ENCODE measurements at regions not wholly inside any gene's neighbourhood (a gene's known extent, or its start where the extent isn't known, plus 50 kb on each side); places are given as distances from the start of the nearest gene placed in this dataset.

DNA sequence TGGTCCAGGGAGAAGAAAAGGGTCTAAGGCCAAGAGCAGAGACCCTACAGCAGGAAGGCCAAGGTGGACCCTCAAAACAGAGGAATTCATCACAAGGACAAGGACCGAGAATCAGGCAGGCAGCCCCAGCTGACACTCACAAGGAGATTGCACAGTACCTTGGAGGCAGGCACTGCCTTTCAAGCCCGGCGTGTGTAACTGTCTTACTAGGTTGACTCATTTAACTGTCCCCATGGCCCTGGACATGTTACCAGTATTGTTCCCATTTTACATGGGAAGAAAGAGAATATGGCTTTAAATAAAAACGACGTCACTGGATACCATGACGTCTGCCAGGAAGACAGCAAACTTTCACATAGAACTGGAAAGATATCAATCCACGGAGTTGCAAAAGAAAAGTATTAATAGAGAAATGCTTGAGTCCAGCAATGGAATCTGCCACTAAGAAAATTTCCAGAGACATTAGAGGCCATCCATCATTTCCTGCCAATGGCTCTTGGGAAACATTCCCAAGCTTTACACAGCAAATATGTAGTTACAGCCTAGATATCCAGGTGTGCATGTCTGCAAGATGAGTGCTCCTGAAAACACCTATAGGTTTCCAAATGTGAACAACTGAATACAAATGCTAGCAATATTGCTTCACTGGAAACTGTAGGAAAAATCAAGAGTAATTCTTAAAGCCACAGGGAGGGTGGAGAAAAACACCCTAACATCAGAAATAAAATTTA lies 111.5 kb upstream of the RPS6KA2 start:
- TF ChIP-seq POLR2A (IDR thresholded peaks at IDR 0.05; ENCODE audit: low read depth, low read length): no peak
- FAIRE-seq (no peak), DNase-seq (ENCODE audit: insufficient read length, low spot score) (no peak)

- TF ChIP-seq POLR2A (IDR thresholded peaks at IDR 0.05; ENCODE audit: low read depth, low read length): no peak
- DNase-seq (ENCODE audit: insufficient read length, low spot score) (no peak), FAIRE-seq (no peak)
These were observed 110.2 kb upstream of the RPS6KA2 start for GRCh38 chr6:166737261-166737660.

DNA sequence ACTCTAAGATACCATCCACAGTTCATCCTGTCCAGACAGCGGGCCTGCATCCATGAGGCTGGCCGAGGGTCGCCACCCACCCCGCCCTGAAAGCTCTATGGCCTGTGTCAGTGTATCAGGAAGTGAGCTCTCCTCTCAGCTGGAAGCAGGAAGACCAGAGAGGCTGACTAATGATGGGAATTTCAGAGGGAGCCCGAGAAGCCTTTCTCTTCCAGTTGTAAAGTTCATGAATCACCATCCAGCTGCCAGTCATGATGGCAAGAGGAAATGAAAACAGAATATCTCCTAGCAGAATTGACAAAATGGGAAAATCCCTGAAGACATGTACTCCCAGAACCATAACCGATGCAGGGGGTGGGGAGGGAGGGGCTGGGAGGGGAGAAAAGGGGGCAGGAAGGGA lies 109.6 kb upstream of the RPS6KA2 start:
- TF ChIP-seq POLR2A (IDR thresholded peaks at IDR 0.05; ENCODE audit: low read depth, low read length): no peak
- FAIRE-seq (no peak), DNase-seq (ENCODE audit: insufficient read length, low spot score) (peak; percentile 76)

DNA sequence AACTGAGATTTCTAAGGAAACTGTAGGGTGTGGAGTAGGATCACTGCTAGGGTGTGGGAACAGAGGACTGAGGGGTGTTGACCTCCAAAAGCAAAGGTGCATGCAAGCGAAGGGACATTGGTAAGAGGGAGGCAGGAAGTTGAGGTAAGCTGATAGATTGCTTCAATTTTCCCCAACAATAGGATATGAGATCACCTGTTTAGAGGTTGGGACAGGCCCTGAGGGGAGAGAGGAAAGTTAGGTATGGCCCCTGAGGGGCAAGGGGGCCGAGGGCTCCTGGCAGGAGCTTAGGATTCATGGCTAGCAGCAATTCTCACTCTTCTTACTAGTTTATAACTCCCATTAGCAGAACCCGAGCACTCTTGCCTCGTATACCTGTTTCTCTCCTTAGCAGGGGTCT lies 106.8 kb upstream of the RPS6KA2 start:
- TF ChIP-seq POLR2A (IDR thresholded peaks at IDR 0.05; ENCODE audit: low read depth, low read length): no peak
- no peak for FAIRE-seq
- DNase-seq (ENCODE audit: insufficient read length, low spot score): no peak

GRCh38 chr6:166729658-166730057 lies 102.6 kb upstream of the RPS6KA2 start:
- no peak for TF ChIP-seq POLR2A (IDR thresholded peaks at IDR 0.05; ENCODE audit: low read depth, low read length)
- DNase-seq (ENCODE audit: insufficient read length, low spot score): no peak
- FAIRE-seq: no peak

GRCh38 chr6:166728884-166729530 lies 102.0 kb upstream of the RPS6KA2 start:
- DNase-seq (ENCODE audit: insufficient read length, low spot score): no peak
- no peak for TF ChIP-seq POLR2A (IDR thresholded peaks at IDR 0.05; ENCODE audit: low read depth, low read length)
- no peak for FAIRE-seq

DNA sequence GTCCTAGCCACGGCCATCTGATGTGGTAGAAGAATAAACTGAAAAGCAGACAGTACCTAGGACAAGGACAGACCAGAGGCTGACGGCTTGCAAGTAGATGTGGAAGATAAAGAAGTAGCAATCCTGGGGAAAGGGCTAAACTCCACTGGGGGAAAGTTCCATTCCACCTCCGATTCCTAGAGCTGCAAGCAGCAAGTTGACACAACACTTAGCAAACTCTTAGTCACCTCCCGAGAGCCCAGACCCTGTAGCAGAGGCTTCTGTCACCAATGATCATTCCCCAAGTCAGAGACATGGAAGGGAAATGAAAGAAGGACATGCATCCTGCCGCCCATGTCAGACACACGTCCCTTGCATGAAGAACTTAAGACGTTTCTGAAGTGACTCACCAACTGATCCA lies 99.2 kb upstream of the RPS6KA2 start:
- no peak for DNase-seq (ENCODE audit: insufficient read length, low spot score)
- no peak for TF ChIP-seq POLR2A (IDR thresholded peaks at IDR 0.05; ENCODE audit: low read depth, low read length)
- FAIRE-seq: no peak

DNA sequence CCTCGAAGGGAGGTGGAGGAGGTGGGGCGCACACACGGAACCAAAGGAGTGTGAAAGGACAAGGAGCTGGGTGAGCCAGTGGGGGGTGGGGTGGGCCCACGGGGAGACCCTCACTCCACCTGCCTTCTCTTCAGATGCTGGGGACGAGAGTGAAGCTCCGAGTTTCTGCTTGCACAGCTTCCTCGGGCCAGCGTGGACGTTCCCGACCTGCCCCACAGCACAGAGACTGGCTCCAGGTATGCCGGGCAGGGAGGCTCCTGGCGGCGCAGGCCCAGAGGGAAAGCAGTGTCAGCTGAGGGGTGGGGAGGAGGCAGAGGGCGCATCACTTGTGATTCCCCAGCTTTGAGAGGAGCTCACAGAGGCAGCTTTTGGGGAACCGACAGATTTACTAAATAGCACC lies 98.5 kb upstream of the RPS6KA2 start:
- no peak for TF ChIP-seq POLR2A (IDR thresholded peaks at IDR 0.05; ENCODE audit: low read depth, low read length)
- FAIRE-seq: no peak

GRCh38 chr6:166724576-166724975 lies 97.5 kb upstream of the RPS6KA2 start:
- DNase-seq (ENCODE audit: insufficient read length, low spot score) (no peak), FAIRE-seq (no peak)
- TF ChIP-seq POLR2A (IDR thresholded peaks at IDR 0.05; ENCODE audit: low read depth, low read length): no peak

More for the DNA sequence above, 98.5 kb upstream of the RPS6KA2 start:
- DNase-seq (ENCODE audit: insufficient read length, low spot score): no peak

DNA sequence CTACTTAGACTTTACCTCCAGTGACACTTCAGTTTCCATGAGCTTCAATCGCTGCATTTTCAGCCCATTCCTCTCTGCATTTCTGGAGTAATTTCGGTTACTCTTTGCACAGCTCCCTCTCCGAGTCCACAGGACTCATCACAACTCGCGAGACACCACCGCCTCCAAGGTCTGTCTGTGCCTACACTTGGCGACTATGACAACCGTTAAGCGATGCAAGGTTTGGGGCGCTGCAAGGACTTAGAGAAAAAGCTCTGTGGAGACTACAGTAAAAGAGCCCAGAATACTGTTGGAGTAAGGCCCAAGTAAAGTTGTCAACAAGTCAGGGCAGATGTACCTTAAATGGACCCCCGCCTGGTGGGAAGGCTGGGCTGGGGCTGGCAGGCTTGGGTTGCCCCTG lies 95.7 kb upstream of the RPS6KA2 start:
- DNase-seq (ENCODE audit: insufficient read length, low spot score): no peak
- no peak for FAIRE-seq
- TF ChIP-seq POLR2A (IDR thresholded peaks at IDR 0.05; ENCODE audit: low read depth, low read length): no peak

DNA sequence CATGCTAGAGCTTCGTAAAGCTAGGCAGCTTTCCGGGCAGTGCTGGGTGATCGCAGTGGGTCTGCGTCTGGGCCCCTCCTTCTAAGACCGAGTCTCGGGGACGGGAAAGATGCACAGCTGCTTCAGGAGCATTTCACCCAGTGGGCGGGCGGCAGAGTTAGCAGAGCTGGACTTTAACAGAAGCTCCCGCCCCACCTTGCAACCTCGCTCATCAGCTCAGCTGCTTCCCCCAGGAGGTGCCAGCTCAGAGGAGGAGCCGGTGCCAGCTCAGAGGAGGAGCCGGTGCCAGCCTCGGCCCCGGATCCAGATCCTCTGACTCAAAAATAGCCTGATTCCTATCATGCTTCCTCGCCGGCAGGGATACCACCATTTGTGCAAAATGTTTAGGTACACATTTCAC lies 94.5 kb upstream of the RPS6KA2 start:
- FAIRE-seq (no peak), DNase-seq (ENCODE audit: insufficient read length, low spot score) (peak; percentile 22)
- no peak for TF ChIP-seq POLR2A (IDR thresholded peaks at IDR 0.05; ENCODE audit: low read depth, low read length)

DNA sequence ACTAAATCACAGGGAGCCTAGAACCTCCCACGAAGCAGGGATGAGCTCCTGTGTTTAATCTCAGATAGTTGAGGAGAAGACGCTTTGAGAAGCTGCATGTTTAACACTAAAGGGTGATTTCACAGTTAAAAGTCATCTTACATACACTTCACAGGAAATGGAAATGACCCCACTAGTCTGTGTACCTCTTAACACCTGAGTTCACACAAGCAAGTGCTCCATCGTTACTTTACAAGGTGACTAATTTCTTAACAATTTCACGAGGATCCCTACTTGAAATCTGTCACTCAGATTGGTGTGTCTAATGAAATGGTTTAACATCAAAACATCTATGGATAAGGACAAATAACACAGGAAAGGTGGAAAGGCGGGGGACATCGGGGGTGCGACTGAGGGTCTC lies 93.8 kb upstream of the RPS6KA2 start:
- FAIRE-seq (no peak), DNase-seq (ENCODE audit: insufficient read length, low spot score) (no peak)
- no peak for TF ChIP-seq POLR2A (IDR thresholded peaks at IDR 0.05; ENCODE audit: low read depth, low read length)

GRCh38 chr6:166719019-166719418 lies 92.0 kb upstream of the RPS6KA2 start:
- FAIRE-seq (no peak), DNase-seq (ENCODE audit: insufficient read length, low spot score) (no peak)
- TF ChIP-seq POLR2A (IDR thresholded peaks at IDR 0.05; ENCODE audit: low read depth, low read length): no peak

DNA sequence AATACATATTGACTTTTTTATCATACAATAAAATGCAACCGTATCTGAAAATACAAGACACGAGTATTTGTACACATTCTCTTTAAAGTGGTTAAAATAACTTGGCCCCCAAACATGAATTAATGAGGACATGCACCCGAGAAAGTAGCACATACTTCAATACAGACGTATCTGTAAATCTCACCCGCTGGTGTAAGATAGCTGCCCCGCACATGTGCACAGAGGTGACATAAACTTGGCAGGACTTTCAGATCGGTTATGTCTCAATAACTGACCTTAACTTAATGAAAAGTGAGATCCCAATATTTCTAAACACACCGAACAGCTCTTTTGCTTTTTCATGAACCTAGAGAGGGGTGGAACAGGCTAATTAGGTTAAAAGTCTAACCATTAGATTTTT lies 91.5 kb upstream of the RPS6KA2 start:
- no peak for FAIRE-seq

DNA sequence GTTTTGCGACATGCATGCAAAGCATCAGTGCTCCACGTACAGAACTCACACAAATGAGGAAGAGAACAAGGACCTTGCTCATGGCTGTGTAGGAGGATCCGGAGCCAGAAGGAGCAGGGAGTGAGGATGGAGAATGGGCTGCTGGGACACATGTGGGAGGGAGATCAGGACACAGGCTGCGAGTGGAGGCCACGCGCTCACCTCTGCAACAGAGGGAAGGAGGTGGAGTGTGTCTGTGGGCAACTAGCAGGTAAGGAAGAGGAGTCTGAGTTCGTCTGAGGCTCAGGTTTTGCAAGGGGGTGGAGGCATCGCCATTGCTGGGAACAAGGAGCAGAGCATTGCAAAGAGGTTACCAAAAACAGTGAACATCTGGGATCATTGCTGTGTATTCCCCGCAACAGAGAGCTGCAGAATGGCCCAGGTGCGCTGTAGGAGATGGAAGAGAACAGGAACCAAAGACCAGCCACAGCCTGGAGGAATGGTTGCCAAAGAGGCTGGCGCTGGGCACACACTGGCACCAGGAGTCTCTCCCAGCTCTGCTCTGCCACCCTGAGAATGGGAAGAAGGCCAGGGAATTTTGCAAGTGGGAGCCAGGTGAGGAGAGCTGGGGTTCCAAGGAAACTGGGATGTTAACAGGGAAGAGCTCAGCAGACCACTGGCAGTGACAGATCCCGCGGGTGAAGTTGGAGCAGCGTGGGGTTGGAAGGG lies 90.0 kb upstream of the RPS6KA2 start:
- DNase-seq (ENCODE audit: insufficient read length, low spot score) (no peak), FAIRE-seq (no peak)
- TF ChIP-seq POLR2A (IDR thresholded peaks at IDR 0.05; ENCODE audit: low read depth, low read length): no peak

More for the DNA sequence above, 91.5 kb upstream of the RPS6KA2 start:
- no peak for DNase-seq (ENCODE audit: insufficient read length, low spot score)
- TF ChIP-seq POLR2A (IDR thresholded peaks at IDR 0.05; ENCODE audit: low read depth, low read length): no peak
